DMS 273 treated with DMSO at 0.1 percent for 48 hours (cell line): ENCODE measurements at regions not wholly inside any gene's neighbourhood (a gene's known extent, or its start where the extent isn't known, plus 50 kb on each side); places are given as distances from the start of the nearest gene placed in this dataset.

Experiments used
- DNase-seq: peaks from one replicate; lab custom pipeline; 2025; lab: John Stamatoyannopoulos, UW

DNA sequence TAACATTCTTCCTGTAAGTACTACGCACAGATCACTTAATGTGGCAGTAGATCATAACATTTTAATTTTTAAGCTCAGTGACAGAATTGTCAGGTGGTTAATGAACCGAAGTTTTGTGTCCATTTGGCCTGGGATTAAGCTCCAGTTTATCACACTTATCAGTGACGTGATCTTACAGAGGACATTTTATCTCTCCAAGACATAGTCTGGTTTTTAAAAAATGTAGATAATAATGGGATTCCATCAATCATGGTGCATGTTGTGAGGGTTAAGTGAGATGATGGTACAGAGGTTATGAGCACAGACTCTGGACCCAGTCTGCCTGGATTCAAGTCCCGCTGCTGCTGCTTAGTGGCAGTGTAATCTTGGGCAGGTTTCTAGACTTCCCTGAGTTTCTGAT is 66.0 kb upstream of the ZFAND5 start:
- DNase-seq: no peak

DNA sequence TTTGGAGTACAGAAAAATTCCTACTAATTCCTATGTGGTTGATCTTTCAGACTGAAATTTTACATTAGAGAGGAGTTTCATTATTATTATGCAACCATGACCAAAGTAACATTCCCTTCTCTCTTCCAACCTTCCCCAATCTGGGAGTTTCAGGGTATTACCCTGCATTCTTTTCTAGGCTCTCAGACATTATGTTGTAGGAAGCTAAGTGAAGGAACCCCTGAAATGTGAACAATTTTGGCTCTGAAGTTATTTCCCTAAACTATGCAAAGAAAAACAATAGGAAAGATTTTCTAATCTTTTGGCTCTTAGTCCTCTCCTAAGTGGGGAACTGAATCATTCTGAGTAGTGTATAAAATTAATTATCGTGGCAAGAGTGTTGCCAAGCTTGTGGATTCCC is 63.3 kb upstream of the ZFAND5 start:
- DNase-seq: no peak

DNA sequence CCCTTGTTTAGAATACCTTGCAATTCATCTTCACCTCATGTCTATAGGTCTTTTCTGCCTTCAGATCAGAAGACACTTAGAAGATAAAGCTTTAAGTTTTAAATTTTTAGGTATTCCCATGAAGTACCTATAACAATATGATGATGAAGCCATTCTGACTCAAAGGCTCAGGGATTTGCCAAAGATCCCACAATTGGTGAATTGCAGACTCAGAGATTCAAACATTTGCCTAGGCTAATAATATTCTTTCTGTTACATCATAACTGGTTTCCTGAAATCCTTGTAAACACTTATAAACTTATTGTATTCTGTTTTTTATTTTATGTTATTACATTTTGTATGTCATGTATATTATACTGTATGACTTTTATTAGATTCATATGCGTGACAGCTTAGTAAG is 62.8 kb upstream of the ZFAND5 start:
- DNase-seq: no peak

DNA sequence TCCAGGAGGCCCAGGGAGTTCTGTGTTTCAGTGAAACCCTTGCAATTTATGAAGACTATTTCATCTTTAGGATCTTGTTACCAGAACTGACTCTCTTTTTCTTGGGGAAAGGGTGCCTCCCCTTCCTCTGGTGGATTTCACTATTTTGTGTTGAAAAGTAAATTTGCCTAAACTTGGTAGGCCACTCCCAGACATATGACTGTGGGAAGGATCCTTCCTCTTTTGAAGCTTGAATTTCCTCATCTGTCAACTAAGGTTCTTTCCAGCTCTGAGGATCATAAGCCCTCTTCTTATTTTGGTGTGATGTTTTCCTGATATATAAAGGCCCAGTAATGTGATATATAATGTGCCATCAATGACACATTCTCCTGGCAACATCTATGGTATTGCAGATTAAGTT is 59.1 kb upstream of the ZFAND5 start:
- DNase-seq: no peak

DNA sequence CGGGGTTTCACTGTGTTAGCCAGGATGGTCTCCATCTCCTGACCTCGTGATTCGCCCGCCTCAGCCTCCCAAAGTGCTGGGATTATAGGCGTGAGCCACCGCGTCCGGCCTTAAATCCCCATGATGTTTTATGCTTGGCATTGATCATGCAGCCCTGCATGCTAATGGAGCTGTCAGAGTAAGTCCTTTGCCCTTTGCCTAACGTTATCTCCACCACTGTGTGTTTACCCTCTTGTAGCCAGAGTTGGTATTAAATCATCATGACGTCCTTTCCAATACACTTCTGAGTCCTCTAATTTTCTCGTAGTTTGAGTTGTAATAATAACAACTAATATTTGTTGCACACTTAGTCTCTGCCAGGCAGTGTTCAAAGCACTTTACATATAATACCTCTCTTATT is 57.2 kb upstream of the ZFAND5 start:
- no peak for DNase-seq

DNA sequence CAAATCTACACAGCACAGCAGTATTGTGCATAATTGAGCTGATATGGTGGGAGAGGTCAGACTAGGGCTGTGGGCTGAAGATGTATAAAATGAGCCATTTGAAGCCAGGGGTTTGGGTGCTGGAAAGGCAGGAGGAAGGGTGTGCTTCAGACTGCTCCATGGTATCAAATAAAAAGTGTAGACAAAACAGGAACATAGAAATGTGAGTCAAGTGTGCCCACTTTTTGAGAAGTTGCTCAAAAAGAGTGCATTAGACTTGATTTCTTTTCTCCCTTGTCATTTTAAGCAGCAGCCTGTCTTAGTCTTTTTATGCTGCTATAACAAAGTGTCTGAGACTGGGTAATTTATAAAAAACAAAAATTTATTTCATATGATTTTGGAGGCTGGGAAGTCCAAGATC is 55.8 kb upstream of the ZFAND5 start:
- DNase-seq: no peak

DNA sequence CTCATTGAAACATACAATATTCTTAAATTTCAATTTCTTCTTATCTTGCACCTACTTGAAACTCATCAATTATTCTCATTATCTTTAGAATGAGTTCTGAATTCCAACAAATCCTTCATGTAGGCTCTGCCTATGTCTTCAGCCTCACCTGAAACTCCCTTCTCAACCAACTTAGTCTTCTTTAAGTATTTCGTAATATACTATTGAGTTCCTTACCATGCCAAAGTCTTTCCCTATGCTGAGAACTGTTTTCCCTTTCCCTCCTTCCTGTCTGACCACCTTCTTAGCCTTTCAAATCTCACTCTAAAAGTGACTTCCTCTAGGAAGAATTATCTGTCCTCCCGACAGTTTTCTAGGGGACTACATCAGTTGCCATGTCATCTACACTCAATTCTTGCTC is 50.9 kb upstream of the ZFAND5 start:
- DNase-seq: no peak

DNA sequence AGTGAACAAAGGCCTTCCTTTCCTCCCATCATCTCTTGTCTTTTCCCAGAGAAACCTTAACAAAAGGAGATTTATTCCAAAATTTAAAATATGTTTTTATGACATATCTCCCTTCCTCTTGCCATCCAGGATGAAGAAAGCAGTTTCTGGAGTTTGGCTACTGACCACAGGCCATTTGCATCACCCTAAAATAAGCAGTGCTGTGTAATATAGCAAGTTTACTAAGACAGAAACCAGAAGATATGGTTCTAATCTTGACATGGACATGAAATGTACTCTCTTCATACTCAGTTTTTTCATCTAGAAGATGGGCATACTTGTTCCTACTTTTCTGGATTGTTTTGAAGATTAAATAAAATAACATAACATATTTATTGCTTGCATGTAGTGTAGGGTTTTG is 50.2 kb upstream of the ZFAND5 start:
- no peak for DNase-seq
